ENCODE measurements at regions not wholly inside any gene's neighbourhood (a gene's known extent, or its start where the extent isn't known, plus 50 kb on each side); places are given as distances from the start of the nearest gene placed in this dataset.
"Not testable (repeated sequence)": the region's sequence is repeated elsewhere in the genome, so short reads cannot be mapped to it uniquely, and the experiment has no call there.

DNA sequence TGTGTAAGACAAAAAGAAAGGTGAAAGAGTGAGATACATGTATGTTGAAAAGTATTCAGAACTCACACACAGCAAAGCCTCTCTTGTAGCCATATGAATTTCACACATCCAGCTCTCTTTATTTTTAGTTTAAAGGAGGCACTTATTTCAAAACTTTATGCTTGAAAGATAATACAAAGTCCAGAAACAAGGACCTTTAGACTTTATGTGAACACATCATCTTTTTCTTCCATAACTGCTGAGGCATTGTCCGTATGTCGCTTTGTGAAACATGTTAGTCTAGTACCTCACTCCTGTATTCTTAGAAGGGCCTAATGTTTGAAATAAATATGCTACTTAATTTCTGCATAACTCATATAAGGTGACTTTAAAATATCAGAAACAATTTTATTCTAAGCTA, 763.4 kb downstream of the GBE1 start:
- Mint-ChIP-seq H3K36me3 (ENCODE audit: low read depth) (no peaks in the 10 kb centered on the region), H3K27ac (no peak overlapping the region), H3K4me3 (no peak overlapping the region), H3K4me1 (ENCODE audit: low read depth) (no peaks in the 10 kb centered on the region), H3K27me3 (ENCODE audit: insufficient read depth) (no peaks in the 10 kb centered on the region), H3K9me3 (peaks cover 16% of the 10 kb centered on the region)
- no peak for DNase-seq (ENCODE audit: low spot score)
- intact Hi-C loops (cut with micrococcal nuclease) = no loop called here

DNA sequence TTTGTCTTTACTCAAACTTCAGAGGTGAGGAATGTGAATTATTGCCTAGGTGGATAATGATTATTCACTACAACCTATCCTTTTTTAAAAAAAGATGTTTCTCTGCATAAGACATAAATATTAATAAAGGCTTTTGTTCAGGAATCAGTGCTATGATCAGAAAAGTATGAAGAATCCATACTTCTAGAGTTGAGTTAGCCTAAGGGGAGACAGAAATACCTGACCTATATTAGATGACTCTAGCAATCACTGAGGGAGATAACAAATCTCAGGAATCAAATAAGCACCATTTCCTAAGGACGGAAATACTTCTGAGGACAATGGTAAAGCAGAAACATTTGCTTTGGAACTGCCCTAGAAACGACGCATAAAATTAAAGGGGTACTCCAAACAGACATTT, 763.8 kb downstream of the GBE1 start:
- Mint-ChIP-seq H3K9me3 (peaks cover 16% of the 10 kb centered on the region), H3K27me3 (ENCODE audit: insufficient read depth) (no peaks in the 10 kb centered on the region), H3K27ac (no peak overlapping the region), H3K36me3 (ENCODE audit: low read depth) (no peaks in the 10 kb centered on the region), H3K4me3 (no peak overlapping the region), H3K4me1 (ENCODE audit: low read depth) (no peaks in the 10 kb centered on the region)
- intact Hi-C loops (cut with micrococcal nuclease) = no loop called here
- DNase-seq (ENCODE audit: low spot score) = no peak

DNA sequence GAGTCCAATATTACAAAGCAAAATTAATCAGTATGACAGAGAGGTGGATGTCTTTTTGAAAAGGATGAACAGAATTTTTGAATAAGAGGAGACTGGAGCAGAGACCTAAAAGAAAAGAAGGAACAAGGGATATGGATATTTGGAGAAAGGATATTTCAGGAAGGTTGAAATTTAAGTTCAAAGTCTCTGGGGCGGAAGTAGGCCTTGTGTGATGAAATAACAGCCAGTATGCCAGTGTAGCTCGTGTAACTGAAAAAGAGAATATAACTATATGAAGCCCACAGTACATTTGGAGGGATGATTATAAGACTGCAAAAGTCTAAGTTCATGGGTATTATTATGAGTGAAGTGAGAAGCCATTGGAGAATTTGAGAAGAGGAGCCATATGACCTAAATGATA, 766.7 kb downstream of the GBE1 start:
- Mint-ChIP-seq H3K27me3 (ENCODE audit: insufficient read depth) (no peaks in the 10 kb centered on the region), H3K27ac (no peak overlapping the region), H3K9me3 (peaks cover 12% of the 10 kb centered on the region), H3K4me1 (ENCODE audit: low read depth) (no peaks in the 10 kb centered on the region), H3K36me3 (ENCODE audit: low read depth) (no peaks in the 10 kb centered on the region), H3K4me3 (no peak overlapping the region)
- DNase-seq (ENCODE audit: low spot score) = no peak
- intact Hi-C loops (cut with micrococcal nuclease) = no loop called here

DNA sequence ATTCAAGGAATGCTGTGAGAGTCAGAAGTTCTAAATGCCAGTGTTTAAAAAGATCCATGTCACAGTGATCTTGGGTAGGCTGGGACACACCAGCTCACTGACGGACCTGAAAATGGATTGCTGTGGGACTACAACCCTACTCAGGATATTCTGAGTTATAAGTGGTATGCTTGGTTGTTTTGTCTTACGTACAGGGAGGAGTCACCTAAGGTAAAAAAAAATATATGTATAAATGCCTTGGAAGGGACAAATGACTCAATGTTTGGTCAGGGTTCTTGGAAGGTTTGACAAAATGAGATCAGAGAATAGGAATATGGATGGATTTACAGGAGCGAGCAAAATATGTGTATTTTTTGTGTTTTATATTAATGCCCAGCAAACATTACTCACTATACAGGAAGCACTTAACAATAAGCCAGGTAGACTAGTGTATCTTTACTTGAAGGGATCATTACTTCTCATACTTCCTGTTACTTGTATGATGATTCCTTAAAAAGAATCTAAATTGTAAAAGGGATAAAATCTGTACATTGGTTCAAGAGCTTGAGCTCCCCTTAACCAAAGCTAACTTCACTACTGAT, 767.3 kb downstream of the GBE1 start:
- DNase-seq (ENCODE audit: low spot score) = no peak
- Mint-ChIP-seq H3K36me3 (ENCODE audit: low read depth) (no peaks in the 10 kb centered on the region), H3K27me3 (ENCODE audit: insufficient read depth) (no peaks in the 10 kb centered on the region), H3K27ac (no peak overlapping the region), H3K9me3 (peaks cover 12% of the 10 kb centered on the region), H3K4me3 (no peak overlapping the region), H3K4me1 (ENCODE audit: low read depth) (no peaks in the 10 kb centered on the region)
- intact Hi-C loops (cut with micrococcal nuclease) = no loop called here

DNA sequence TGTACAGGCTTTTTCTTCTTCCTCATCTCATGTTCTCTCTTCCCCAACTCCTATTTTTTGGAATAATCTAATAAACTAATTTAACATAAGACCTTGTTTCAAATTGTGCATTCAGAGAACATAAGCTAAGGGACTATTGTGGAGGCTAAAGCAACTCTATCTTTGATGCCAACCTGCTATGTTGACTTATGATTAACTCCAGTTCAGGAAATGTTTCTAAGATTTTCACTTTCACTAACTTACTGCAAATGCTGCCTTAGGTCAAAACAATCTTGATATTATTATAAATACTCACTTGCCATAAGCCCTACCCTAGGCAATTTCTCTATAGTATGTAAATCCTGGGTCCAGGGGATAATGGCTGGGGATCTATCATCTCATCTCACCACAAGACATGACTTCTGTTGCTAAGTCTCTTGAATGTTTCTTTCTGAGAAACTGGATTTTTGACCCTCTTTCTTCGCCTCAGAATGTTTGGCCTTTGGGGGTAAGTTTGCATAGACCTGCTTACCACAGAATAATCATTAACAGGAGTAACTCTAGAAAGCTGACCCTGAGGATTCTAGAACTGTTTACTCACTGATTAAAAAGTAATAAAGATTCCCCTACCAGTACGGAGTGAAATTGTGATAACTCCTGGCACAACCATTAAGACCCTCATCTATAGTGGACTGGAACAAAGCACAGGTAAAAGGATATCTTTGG, 768.1 kb downstream of the GBE1 start:
- intact Hi-C loops (cut with micrococcal nuclease) = no loop called here
- DNase-seq (ENCODE audit: low spot score) = no peak
- no peaks in the 10 kb centered on the region for H3K27me3 Mint-ChIP-seq (ENCODE audit: insufficient read depth)
- H3K4me3 Mint-ChIP-seq = no peak overlapping the region
- no peaks in the 10 kb centered on the region for H3K4me1 Mint-ChIP-seq (ENCODE audit: low read depth)
- peaks cover 12% of the 10 kb centered on the region for H3K9me3 Mint-ChIP-seq
- H3K27ac Mint-ChIP-seq = no peak overlapping the region
- H3K36me3 Mint-ChIP-seq (ENCODE audit: low read depth) = no peaks in the 10 kb centered on the region

DNA sequence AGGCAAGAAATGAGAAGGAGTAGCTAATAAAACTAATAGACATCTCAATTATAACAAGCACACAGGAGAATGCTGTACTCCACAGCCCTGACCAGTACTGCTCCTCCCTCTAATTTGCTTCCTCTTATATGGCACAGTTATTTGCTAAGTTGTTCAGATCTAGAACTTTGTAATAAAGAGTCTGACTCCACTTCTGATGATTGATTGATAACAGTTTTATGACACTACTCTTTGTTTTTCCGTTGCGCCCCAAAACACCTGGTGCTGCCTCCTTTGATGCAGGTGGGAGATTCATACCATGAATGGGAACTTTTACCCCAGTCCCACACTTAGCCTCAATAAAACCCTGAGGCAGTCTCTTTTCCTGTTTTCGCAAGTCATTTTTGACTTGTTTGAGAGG, 777.7 kb downstream of the GBE1 start:
- no peaks in the 10 kb centered on the region for H3K27me3 Mint-ChIP-seq (ENCODE audit: insufficient read depth)
- no peak overlapping the region for H3K27ac Mint-ChIP-seq
- no peak overlapping the region for H3K4me3 Mint-ChIP-seq
- intact Hi-C loops (cut with micrococcal nuclease) = no loop called here
- H3K4me1 Mint-ChIP-seq (ENCODE audit: low read depth) = no peaks in the 10 kb centered on the region
- H3K36me3 Mint-ChIP-seq (ENCODE audit: low read depth) = no peaks in the 10 kb centered on the region
- H3K9me3 Mint-ChIP-seq = peaks cover 13% of the 10 kb centered on the region
- DNase-seq (ENCODE audit: low spot score) = no peak

DNA sequence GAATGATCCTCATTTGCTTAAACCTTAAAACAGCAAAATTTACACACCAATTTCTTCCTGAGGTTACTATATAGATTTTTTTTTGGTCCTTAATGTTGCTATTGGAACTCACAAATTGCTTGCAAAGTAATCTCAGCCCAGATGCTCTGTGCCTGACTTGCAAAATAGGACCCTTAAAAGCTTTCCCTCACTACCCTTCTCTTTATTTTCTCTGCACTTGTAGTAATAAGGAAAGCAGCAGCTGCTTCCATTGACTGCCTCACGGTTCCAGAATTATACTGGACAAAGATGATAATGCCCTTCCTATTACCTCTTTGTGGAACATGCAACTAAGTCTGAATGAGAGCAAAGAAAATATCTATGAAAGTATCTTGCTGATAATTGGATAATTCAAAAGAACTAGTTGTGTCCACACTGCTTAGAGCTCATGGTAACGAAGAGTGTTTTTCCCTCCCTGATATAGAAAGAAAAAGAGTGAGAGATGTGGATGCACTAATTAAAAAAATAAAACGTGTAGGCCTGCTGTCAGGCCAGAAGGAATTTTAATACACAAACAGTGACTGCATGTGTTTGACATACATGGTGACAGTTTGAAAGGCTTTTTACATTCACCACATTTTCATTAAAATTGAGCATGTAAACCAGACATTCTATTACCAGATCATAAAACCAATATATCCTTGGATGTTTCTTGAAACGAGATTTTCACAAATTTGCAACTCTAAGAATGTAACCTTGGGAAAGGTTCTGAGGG, 783.1 kb downstream of the GBE1 start:
- H3K36me3 Mint-ChIP-seq (ENCODE audit: low read depth) = no peaks in the 10 kb centered on the region
- intact Hi-C loops (cut with micrococcal nuclease) = no loop called here

DNA sequence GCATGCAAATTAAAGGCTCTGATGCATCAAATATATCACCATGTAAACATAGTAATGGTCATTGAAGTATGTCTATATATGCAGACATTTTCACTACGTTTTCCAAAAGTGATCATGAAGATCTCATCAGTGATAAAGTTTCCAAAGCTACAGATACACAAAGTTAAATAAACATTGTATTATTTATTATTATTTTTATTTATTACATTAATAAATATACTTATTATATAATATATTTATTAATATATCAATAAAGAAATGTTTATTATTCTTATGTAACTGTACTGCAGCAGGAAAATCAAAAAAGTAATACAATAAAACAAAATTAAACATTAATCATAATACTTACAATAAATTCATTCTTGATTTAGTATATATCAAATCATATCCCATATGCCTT, 791.2 kb downstream of the GBE1 start:
- H3K36me3 Mint-ChIP-seq (ENCODE audit: low read depth) = no peaks in the 10 kb centered on the region
- DNase-seq (ENCODE audit: low spot score) = no peak

More for the DNA sequence above, 783.1 kb downstream of the GBE1 start:
- Mint-ChIP-seq H3K4me3 (no peak overlapping the region), H3K27ac (no peak overlapping the region), H3K9me3 (peaks cover 4% of the 10 kb centered on the region), H3K27me3 (ENCODE audit: insufficient read depth) (no peaks in the 10 kb centered on the region), H3K4me1 (ENCODE audit: low read depth) (no peaks in the 10 kb centered on the region)
- no peak for DNase-seq (ENCODE audit: low spot score)

DNA sequence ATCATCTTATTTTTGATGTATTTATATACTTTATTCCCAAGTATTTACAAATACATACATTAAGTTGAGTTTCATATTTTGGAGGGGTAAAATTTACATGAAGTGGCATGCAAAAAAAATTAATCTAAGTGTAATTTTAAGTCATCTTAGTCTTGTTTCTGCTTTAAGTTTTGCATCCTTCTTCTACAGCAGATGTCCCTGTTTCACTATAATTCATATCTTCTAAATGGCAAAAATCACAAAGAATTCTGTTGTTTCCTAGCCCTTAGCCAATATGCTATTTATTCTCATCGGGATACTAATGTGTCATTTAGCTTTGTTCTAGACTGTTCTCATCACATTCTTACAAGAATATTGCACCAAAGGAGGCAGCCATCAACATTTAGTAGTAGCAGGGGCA, 831.9 kb downstream of the GBE1 start:
- intact Hi-C loops (cut with micrococcal nuclease) = no loop called here
- H3K36me3 Mint-ChIP-seq (ENCODE audit: low read depth) = no peaks in the 10 kb centered on the region
- H3K9me3 Mint-ChIP-seq = peaks cover 16% of the 10 kb centered on the region
- H3K27me3 Mint-ChIP-seq (ENCODE audit: insufficient read depth) = no peaks in the 10 kb centered on the region
- no peak overlapping the region for H3K4me3 Mint-ChIP-seq
- no peak overlapping the region for H3K27ac Mint-ChIP-seq
- no peak for DNase-seq (ENCODE audit: low spot score)
- no peaks in the 10 kb centered on the region for H3K4me1 Mint-ChIP-seq (ENCODE audit: low read depth)

More for the DNA sequence above, 791.2 kb downstream of the GBE1 start:
- no peak overlapping the region for H3K27ac Mint-ChIP-seq
- peaks cover 17% of the 10 kb centered on the region for H3K9me3 Mint-ChIP-seq
- intact Hi-C loops (cut with micrococcal nuclease) = no loop called here
- H3K27me3 Mint-ChIP-seq (ENCODE audit: insufficient read depth) = no peaks in the 10 kb centered on the region
- H3K4me1 Mint-ChIP-seq (ENCODE audit: low read depth) = no peaks in the 10 kb centered on the region
- H3K4me3 Mint-ChIP-seq = no peak overlapping the region

DNA sequence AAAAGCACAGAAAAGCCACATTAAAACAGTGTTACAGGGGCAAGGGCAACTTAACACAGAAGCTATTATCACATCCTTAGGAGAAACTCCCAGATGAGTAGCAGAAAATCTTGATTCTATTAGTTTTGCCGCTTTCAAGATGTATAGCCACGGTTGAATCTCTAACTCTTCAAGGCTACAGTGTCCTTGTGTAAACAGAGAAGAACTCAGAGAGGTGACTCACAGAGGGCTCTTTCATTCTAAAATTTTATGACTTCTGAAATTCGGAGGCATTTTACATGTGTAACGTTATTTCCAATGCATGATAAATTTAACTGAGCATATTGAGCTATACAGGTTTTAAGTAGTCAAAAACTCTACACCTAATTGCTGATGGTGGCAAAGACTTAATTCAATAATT, 846.6 kb downstream of the GBE1 start:
- H3K4me1 Mint-ChIP-seq (ENCODE audit: low read depth) = no peaks in the 10 kb centered on the region
- H3K27me3 Mint-ChIP-seq (ENCODE audit: insufficient read depth) = no peaks in the 10 kb centered on the region
- H3K36me3 Mint-ChIP-seq (ENCODE audit: low read depth) = no peaks in the 10 kb centered on the region
- H3K27ac Mint-ChIP-seq = no peak overlapping the region
- H3K4me3 Mint-ChIP-seq = no peak overlapping the region
- intact Hi-C loops (cut with micrococcal nuclease) = no loop called here
- no peak for DNase-seq (ENCODE audit: low spot score)
- no peaks in the 10 kb centered on the region for H3K9me3 Mint-ChIP-seq

DNA sequence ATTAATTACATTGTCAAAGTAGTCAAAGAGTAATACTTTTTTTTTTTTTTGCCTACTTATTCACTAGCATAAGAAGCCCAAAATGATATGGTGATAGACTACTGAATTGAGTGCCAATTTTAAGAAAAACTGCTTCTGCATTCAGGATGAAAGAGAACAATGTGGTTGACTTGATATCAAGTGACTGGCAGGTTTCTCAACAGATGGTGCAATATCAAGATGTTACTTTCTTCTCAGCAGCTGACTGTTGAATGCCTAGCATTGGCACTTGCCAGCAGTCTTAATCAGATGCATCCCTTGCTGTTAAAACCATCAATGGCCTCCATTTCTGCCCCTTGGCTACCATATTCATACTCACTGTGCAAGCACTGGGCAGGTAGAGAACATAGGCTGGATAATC, 863.2 kb downstream of the GBE1 start:
- H3K4me1 Mint-ChIP-seq (ENCODE audit: low read depth) = no peaks in the 10 kb centered on the region
- no peak for DNase-seq (ENCODE audit: low spot score)
- H3K9me3 Mint-ChIP-seq = peaks cover 23% of the 10 kb centered on the region
- no peaks in the 10 kb centered on the region for H3K36me3 Mint-ChIP-seq (ENCODE audit: low read depth)
- H3K4me3 Mint-ChIP-seq = no peak overlapping the region
- H3K27ac Mint-ChIP-seq = no peak overlapping the region
- H3K27me3 Mint-ChIP-seq (ENCODE audit: insufficient read depth) = no peaks in the 10 kb centered on the region
- intact Hi-C loops (cut with micrococcal nuclease) = no loop called here

DNA sequence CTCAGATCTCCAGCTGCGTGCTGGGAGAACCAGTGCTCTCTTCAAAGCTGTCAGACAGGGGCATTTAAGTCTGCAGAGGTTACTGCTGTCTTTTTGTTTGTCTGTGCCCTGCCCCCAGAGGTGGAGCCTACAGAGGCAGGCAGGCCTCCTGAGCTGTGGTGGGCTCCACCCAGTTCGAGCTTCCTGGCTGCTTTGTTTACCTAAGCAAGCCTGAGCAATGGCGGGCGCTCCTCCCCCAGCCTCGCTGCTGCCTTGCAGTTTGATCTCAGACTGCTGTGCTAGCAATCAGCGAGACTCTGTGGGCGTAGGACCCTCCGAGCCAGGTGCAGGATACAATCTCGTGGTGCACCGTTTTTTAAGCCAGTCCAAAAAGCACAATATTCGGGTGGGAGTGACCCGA, 864.4 kb downstream of the GBE1 start:
- H3K9me3 Mint-ChIP-seq = peaks cover 23% of the 10 kb centered on the region
- intact Hi-C loops (cut with micrococcal nuclease); H3K27ac Mint-ChIP-seq: not testable (repeated sequence)

DNA sequence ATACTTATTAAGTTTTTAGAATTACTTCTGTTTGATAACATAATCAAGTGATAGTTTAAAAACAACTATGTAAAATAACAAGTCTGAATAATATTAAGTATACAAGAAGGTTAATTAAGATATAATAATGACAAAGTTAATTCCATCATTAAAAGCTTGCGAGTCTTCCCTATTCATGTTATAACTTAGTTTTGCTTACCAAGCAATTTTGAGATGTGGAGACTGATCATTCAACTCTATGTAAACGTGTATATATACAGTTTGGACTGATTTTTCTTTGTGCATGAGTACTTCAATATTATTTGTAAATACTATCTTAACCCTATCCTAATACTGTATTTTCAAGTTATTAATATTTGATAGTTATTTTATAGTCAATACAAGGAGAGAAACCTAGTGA, 870.9 kb downstream of the GBE1 start:
- Mint-ChIP-seq H3K4me3 (no peak overlapping the region), H3K36me3 (ENCODE audit: low read depth) (no peaks in the 10 kb centered on the region), H3K4me1 (ENCODE audit: low read depth) (no peaks in the 10 kb centered on the region), H3K27ac (no peak overlapping the region), H3K27me3 (ENCODE audit: insufficient read depth) (no peaks in the 10 kb centered on the region), H3K9me3 (peaks cover 32% of the 10 kb centered on the region)
- DNase-seq (ENCODE audit: low spot score) = no peak
- intact Hi-C loops (cut with micrococcal nuclease) = no loop called here

More for the DNA sequence above, 864.4 kb downstream of the GBE1 start:
- H3K36me3 Mint-ChIP-seq (ENCODE audit: low read depth); H3K4me3 Mint-ChIP-seq; DNase-seq (ENCODE audit: low spot score); H3K27me3 Mint-ChIP-seq (ENCODE audit: insufficient read depth); H3K4me1 Mint-ChIP-seq (ENCODE audit: low read depth): not testable (repeated sequence)
